H9 (cell line): ENCODE measurements at regions not wholly inside any gene's neighbourhood (a gene's known extent, or its start where the extent isn't known, plus 50 kb on each side); places are given as distances from the start of the nearest gene placed in this dataset.

Experiments used
- DNase-seq: peaks from one replicate; pipeline ENCODE4 v3.0.0-alpha.2; 2017
- H2AFZ ChIP-seq: one replicate; pipeline ENCODE4 v1.6.1; 2013; ENCODE audit warnings: mild to moderate bottlenecking, low read length, control low read depth, moderate library complexity
- H2AK5ac ChIP-seq: 2 replicates; pipeline ENCODE4 v1.6.1; 2013; ENCODE audit warnings: low read length, control low read depth, mixed read lengths; ENCODE audit not compliant: insufficient read length
- H2BK120ac ChIP-seq: one replicate; pipeline ENCODE4 v1.6.1; 2013; ENCODE audit warnings: low read depth, mild to moderate bottlenecking, low read length, control low read depth, inconsistent platforms; ENCODE audit not compliant: poor library complexity, severe bottlenecking
- H2BK12ac ChIP-seq: 2 replicates; pipeline ENCODE4 v1.6.1; 2013; ENCODE audit warnings: low read length, control low read depth, mixed read lengths, low read depth; ENCODE audit not compliant: insufficient read length
- H2BK15ac ChIP-seq: 2 replicates; pipeline ENCODE4 v1.6.1; 2013; ENCODE audit warnings: low read depth, low read length, control low read depth
- H2BK20ac ChIP-seq: one replicate; pipeline ENCODE4 v1.6.1; 2013; ENCODE audit warnings: low read depth, mild to moderate bottlenecking, low read length, control low read depth, inconsistent platforms; ENCODE audit not compliant: poor library complexity, severe bottlenecking
- H2BK5ac ChIP-seq: 2 replicates; pipeline ENCODE4 v1.6.1; 2013; ENCODE audit warnings: low read length, control low read depth, mixed read lengths; ENCODE audit not compliant: insufficient read length
- H3K14ac ChIP-seq: 2 replicates; pipeline ENCODE4 v1.6.1; 2013; ENCODE audit warnings: low read length, control low read depth; ENCODE audit not compliant: insufficient read depth
- H3K18ac ChIP-seq: 2 replicates; pipeline ENCODE4 v1.6.1; 2013; ENCODE audit warnings: low read depth, mild to moderate bottlenecking, mixed read lengths, low read length, control low read depth; ENCODE audit not compliant: insufficient read length
- H3K23ac ChIP-seq: 2 replicates; pipeline ENCODE4 v1.6.1; 2013; ENCODE audit warnings: low read length, control low read depth, mixed read lengths, low read depth; ENCODE audit not compliant: insufficient read length
- H3K23me2 ChIP-seq: 2 replicates; pipeline ENCODE4 v1.6.1; 2013; ENCODE audit warnings: low read depth, mild to moderate bottlenecking, mixed read lengths, low read length, control low read depth; ENCODE audit not compliant: insufficient read length, poor library complexity, severe bottlenecking
- H3K27ac ChIP-seq: 2 replicates; pipeline ENCODE4 v1.5.1; 2013; ENCODE audit warnings: low read length, control low read depth, mixed read lengths, low read depth; ENCODE audit not compliant: insufficient read length
- H3K27me3 ChIP-seq: 2 replicates; pipeline ENCODE4 v1.6.1; 2013; ENCODE audit warnings: low read length, control low read depth, inconsistent platforms; ENCODE audit not compliant: insufficient read depth
- H3K4ac ChIP-seq: 2 replicates; pipeline ENCODE4 v1.6.1; 2013; ENCODE audit warnings: low read depth, mild to moderate bottlenecking, control low read depth, inconsistent platforms, low read length, moderate library complexity
- H3K4me1 ChIP-seq: 2 replicates; pipeline ENCODE4 v1.6.1; 2013; ENCODE audit warnings: low read length, control low read depth, inconsistent platforms; ENCODE audit not compliant: insufficient read depth
- H3K4me2 ChIP-seq: 2 replicates; pipeline ENCODE4 v1.6.1; 2013; ENCODE audit warnings: low read length, control low read depth, mixed read lengths; ENCODE audit not compliant: insufficient read length, insufficient read depth
- H3K56ac ChIP-seq: 2 replicates; pipeline ENCODE4 v1.6.1; 2013; ENCODE audit warnings: low read depth, mild to moderate bottlenecking, mixed read lengths, low read length, control low read depth; ENCODE audit not compliant: insufficient read length
- H3K79me1 ChIP-seq: 2 replicates; pipeline ENCODE4 v1.6.1; 2013; ENCODE audit warnings: low read depth, mild to moderate bottlenecking, moderate library complexity, low read length, control low read depth, inconsistent platforms; ENCODE audit not compliant: insufficient read depth, poor library complexity, severe bottlenecking
- H3K79me2 ChIP-seq: 2 replicates; pipeline ENCODE4 v1.6.1; 2013; ENCODE audit warnings: low read length, control low read depth, inconsistent platforms; ENCODE audit not compliant: insufficient read depth
- H3K9ac ChIP-seq: 2 replicates; pipeline ENCODE4 v1.6.1; 2013; ENCODE audit warnings: low read length, control low read depth, mixed read lengths; ENCODE audit not compliant: insufficient read length; ENCODE audit errors: extremely low read depth
- H3K9me3 ChIP-seq: one replicate; pipeline ENCODE4 v1.6.1; 2013; ENCODE audit warnings: low read depth, low read length, inconsistent platforms; ENCODE audit not compliant: control insufficient read depth
- H3T11ph ChIP-seq: one replicate; pipeline ENCODE4 v1.6.1; 2013; ENCODE audit warnings: mild to moderate bottlenecking, low read length, control low read depth, inconsistent platforms
- H4K20me1 ChIP-seq: one replicate; pipeline ENCODE4 v1.6.1; 2013; ENCODE audit not compliant: control insufficient read depth, insufficient read length, insufficient read depth
- H4K5ac ChIP-seq: 2 replicates; pipeline ENCODE4 v1.6.1; 2013; ENCODE audit warnings: low read depth, mild to moderate bottlenecking, mixed read lengths, low read length, control low read depth; ENCODE audit not compliant: insufficient read length
- H4K8ac ChIP-seq: replicated peaks from 2 replicates; pipeline ENCODE4 v1.6.1; 2013; ENCODE audit warnings: low read length, control low read depth, mixed read lengths, low read depth; ENCODE audit not compliant: insufficient read length
- H4K91ac ChIP-seq: 2 replicates; pipeline ENCODE4 v1.6.1; 2013; ENCODE audit warnings: low read depth, mild to moderate bottlenecking, moderate library complexity, mixed read lengths, low read length, control low read depth; ENCODE audit not compliant: insufficient read length
- H3K27ac Mint-ChIP-seq, 3 experiments: 2 replicates in 2 of 3; 3 replicates in 1 of 3; pipeline ENCODE4 v1.8.0; 2020 to 2021; ENCODE audit warnings: mixed read lengths in 3 of 3, mild to moderate bottlenecking in 1 of 3, moderate library complexity in 1 of 3
- H3K27me3 Mint-ChIP-seq: 2 replicates; pipeline ENCODE4 v1.8.0; 2021; ENCODE audit warnings: low read depth, mild to moderate bottlenecking, moderate library complexity, mixed read lengths
- H3K36me3 Mint-ChIP-seq, 3 experiments: 2 replicates in 2 of 3; 3 replicates in 1 of 3; pipeline ENCODE4 v1.8.0; 2020 to 2021; ENCODE audit warnings: low read depth in 3 of 3, mixed read lengths in 3 of 3; ENCODE audit not compliant: insufficient read depth in 1 of 3
- H3K4me1 Mint-ChIP-seq, 2 experiments: 2 replicates each; pipeline ENCODE4 v1.8.0; 2020; ENCODE audit warnings: mixed read lengths in 2 of 2
- H3K4me3 Mint-ChIP-seq, 2 experiments: 2 replicates in 1 of 2; 3 replicates in 1 of 2; pipeline ENCODE4 v1.8.0; 2020 to 2021; ENCODE audit warnings: mild to moderate bottlenecking in 2 of 2, mixed read lengths in 2 of 2, moderate library complexity in 1 of 2
- H3K9me3 Mint-ChIP-seq, 2 experiments: 2 replicates in 1 of 2; 3 replicates in 1 of 2; pipeline ENCODE4 v1.8.0; 2020; ENCODE audit warnings: mild to moderate bottlenecking in 2 of 2, mixed read lengths in 2 of 2, moderate library complexity in 1 of 2
- WGBS: extraction: QIAGEN DNeasy Blood & Tissue Kit; methylation state at CpG from one replicate; pipeline ENCODE4 v1.1.7; 2013; ENCODE audit warnings: missing lambda C conversion rate, low lambda C conversion rate, mixed read lengths; ENCODE audit not compliant: insufficient read length; ENCODE audit errors: extremely low coverage; 5-methylcytosine and 5-hydroxymethylcytosine counted together
- TF ChIP-seq, protein P1 (sequence below): fragments of 200-600 bp; sonication (generic); conservative IDR thresholded peaks from 3 replicates; pipeline ENCODE4 v1.8.0; 2021; ENCODE audit warnings: antibody characterized with exemption, mild to moderate bottlenecking

GRCh38 chr15:39391230-39391629, 189.6 kb upstream of the THBS1 start:
- Histone ChIP-seq H3K27me3 (no peaks in the 10 kb centered on the region), H3K56ac (no peak overlapping the region), H3K4ac (no peak overlapping the region), H2BK120ac (no peak overlapping the region), H2BK12ac (no peak overlapping the region), H2BK20ac (no peak overlapping the region), H3K79me1 (no peaks in the 10 kb centered on the region), H4K8ac (no peak overlapping the region), H2BK5ac (no peak overlapping the region), H3T11ph (no peak overlapping the region), H3K9me3 (no peaks in the 10 kb centered on the region), H3K23me2 (no peaks in the 10 kb centered on the region), H2AK5ac (no peak overlapping the region), H3K18ac (no peak overlapping the region), H4K20me1 (no peaks in the 10 kb centered on the region), H3K14ac (no peak overlapping the region), H3K79me2 (no peaks in the 10 kb centered on the region), H3K27ac (no peak overlapping the region), H3K4me1 (no peaks in the 10 kb centered on the region), H3K23ac (no peak overlapping the region), H4K5ac (no peak overlapping the region), H2BK15ac (no peak overlapping the region), H3K9ac (no peak overlapping the region), H2AFZ (no peak overlapping the region), H3K4me2 (no peak overlapping the region), H4K91ac (no peak overlapping the region)
- Mint-ChIP-seq H3K27me3 (no peaks in the 10 kb centered on the region; the same call in 1 of the 2 replicates), H3K4me1 (peaks cover 3 to 4% of the 10 kb centered on the region in 2 experiments; a peak in 3 of 4 replicates), H3K27ac (no peak overlapping the region), H3K36me3 (no peaks in the 10 kb centered on the region), H3K9me3 (no peaks in the 10 kb centered on the region; a peak in 1 of 5 replicates), H3K4me3 (no peak overlapping the region)
- DNase-seq: no peak
- TF ChIP-seq, protein P1, sequence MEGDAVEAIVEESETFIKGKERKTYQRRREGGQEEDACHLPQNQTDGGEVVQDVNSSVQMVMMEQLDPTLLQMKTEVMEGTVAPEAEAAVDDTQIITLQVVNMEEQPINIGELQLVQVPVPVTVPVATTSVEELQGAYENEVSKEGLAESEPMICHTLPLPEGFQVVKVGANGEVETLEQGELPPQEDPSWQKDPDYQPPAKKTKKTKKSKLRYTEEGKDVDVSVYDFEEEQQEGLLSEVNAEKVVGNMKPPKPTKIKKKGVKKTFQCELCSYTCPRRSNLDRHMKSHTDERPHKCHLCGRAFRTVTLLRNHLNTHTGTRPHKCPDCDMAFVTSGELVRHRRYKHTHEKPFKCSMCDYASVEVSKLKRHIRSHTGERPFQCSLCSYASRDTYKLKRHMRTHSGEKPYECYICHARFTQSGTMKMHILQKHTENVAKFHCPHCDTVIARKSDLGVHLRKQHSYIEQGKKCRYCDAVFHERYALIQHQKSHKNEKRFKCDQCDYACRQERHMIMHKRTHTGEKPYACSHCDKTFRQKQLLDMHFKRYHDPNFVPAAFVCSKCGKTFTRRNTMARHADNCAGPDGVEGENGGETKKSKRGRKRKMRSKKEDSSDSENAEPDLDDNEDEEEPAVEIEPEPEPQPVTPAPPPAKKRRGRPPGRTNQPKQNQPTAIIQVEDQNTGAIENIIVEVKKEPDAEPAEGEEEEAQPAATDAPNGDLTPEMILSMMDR: no peak
- no CpG with 5 or more reads among the region's 5 CpGs for WGBS
